Stimulated activated CD4-positive, alpha-beta T cell treated with anti-CD3 and anti-CD28 coated beads, TNF-alpha, amount 100 ng/mL, for 24 hours (primary cell): ENCODE measurements at regions not wholly inside any gene's neighbourhood (a gene's known extent, or its start where the extent isn't known, plus 50 kb on each side); places are given as distances from the start of the nearest gene placed in this dataset.
"Not testable (repeated sequence)": the region's sequence is repeated elsewhere in the genome, so short reads cannot be mapped to it uniquely, and the experiment has no call there.

Experiments
- DNase-seq, 3 experiments: peaks; one replicate each; pipeline ENCODE4 v3.0.0-alpha.2; 2020; ENCODE audit warnings: low read depth in 3 of 3

- DNase-seq: no peak
Observed at GRCh38 chr17:77037943-77038342, 102.8 kb upstream of the SEC14L1 start.

DNA sequence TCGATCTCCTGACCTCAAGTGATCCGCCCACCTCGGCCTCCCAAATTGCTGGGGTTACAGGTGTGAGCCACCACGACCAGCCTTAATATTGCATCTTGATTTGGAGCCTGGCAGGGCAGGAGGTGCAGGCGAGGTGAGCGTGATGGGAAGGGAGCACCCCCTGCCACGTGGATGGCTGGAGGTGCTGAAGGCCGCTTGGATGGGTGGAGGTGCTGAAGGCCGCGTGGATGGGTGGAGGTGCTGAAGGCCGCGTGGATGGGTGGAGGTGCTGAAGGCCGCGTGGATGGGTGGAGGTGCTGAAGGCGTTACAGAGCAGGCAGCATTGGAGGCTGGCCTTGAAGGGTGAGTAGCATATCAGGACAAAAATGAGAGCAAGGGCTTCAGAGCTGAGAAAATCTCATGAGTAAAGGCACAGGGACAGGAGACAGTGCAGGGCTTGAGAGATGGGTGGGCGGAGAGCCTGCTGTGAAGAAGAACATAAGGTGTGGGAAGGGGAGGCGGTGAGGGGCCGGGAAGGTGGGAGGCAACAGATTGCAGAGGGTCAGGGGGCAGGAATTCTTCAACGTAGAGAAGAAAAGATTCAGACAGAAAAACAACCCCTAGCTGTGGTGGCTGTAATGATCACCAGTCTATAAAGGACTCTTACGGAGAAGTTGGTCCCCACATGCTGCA is 101.7 kb upstream of the SEC14L1 start:
- DNase-seq: no peak

DNA sequence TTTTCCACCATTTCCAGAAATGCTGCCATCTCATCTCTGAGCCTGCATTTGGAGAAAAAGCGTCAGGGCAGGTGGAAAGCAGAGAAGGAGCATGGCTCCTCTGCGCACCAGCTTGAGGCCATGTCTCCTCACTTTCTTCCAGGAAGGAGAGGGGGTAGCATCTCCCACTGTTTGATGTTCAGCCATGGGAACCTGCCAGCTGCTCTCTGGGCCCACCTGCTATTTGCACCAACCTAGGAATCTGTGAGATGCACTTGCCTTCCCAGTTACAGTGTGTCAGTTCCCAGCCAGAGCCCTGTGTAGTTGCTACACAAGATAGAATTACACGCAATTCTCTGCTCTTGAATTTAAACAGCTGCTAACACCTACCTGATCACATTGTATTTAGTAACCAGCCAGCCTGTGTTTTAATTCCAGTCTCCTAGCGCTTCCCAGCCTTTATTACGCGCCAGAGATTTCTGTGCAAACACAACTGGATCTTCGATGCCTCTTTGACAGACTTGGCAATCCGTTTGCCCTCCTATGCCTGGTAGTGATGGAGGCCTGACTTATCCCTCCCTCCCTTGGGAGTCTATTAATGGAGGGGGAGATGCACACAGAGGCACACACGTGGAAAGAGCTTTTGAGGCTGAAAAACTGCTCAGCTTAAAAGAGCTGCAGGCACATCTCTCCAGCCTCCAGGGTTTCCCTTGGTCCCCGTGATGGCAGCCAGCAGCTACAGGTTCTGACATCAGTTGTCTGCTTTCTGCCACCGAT is 98.1 kb upstream of the SEC14L1 start:
- DNase-seq: no peak

GRCh38 chr17:77045441-77046041 is 95.2 kb upstream of the SEC14L1 start:
- no peak for DNase-seq

- no peak for DNase-seq
Observed at GRCh38 chr17:77049440-77049839, 91.3 kb upstream of the SEC14L1 start.

DNA sequence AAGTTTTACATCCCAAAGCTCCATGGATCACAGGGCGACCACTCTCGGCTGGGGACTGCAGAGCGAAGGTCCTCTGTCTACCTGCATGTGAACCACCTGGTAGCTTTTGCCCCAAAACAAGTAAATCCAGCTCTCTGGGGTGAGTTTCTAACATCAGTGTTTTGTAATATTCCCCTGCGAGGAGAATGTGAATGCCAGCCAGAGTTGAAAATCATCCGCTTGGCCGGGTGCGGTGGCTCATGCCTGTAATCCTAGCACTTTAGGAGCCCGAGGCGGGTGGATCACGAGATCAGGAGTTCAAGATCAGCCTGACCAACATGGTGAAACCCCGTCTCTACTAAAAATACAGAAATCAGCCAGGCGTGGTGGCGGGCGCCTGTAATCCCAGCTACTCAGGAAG is 89.9 kb upstream of the SEC14L1 start:
- not testable (repeated sequence) for DNase-seq

DNA sequence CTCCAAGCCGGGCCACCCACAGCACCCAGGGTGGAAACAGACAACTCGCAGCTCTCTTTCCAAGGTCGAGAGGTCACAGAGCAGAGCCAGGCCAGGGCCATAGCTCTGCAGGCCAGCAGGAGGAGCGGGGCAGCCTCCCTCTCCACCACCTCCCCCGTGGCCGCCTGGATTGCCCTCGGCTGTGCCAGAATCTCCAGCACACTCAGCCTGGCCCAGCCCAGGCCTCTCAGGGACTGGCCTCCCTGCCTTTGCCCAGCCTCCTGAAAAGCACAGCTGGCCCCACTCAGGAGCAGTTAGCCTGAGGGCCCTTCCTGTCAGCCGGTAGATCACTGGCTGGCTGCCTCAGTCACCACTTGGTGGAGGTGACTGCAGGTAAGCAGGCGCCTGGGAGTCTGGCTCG is 85.8 kb upstream of the SEC14L1 start:
- no peak for DNase-seq

DNA sequence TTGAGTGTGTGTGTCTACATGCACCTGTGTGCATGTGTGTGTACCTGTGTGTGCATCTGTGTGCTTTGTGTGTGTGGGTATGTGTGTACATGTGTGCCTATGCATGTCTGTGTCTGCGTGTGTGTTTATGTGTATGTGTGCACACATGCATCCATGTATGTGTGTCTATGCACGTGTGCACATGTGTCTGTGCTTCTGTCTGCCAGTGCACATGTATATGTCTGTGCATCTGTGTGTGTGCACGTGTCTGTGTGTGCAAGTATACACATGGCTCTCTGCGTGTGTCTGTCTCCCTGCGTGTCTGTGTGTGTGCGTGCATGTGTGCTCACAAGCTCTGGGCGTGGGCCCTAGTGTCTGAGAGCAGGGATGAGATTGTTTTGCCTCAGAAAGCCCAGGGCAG is 85.3 kb upstream of the SEC14L1 start:
- DNase-seq: no peak

DNA sequence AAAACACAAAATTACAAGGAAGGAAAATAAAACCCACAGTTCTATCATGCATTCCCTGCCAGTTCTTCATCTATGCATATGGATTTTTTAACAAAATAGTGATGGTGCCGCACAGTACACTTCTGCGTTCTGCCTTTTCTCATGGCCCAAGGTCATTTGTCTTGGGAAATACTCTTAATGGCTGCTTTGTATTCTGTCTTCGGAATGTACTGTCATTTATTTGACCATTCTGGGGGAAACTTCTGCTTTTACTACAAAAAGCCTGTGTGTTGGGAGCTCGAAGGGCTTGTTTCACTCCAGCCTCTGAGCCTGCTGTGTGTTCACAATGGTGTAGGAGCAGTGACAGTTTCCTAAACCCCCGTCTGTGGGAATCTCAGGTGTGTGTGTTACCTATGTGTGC is 82.8 kb upstream of the SEC14L1 start:
- no peak for DNase-seq

DNA sequence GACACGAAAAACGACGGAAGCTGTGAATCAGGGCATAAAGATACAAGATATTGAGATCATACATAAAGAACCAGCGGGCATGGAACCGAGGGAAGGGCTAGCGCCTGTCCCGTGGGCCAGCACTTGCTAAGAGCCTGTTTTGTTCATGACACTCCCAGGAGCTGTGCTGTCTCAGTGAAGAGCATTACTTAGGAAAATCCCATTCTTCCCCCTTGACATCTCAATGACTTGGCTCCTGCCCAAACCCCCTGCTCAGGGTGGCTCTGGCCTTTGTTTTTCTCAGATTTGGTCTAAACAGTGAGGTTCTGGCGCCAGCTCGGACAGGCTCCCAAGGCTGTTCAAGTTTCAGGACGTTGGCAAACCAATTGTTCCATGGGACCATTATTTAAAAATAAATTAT is 79.1 kb upstream of the SEC14L1 start:
- DNase-seq: no peak

GRCh38 chr17:77064598-77064997 is 76.2 kb upstream of the SEC14L1 start:
- no peak for DNase-seq

DNA sequence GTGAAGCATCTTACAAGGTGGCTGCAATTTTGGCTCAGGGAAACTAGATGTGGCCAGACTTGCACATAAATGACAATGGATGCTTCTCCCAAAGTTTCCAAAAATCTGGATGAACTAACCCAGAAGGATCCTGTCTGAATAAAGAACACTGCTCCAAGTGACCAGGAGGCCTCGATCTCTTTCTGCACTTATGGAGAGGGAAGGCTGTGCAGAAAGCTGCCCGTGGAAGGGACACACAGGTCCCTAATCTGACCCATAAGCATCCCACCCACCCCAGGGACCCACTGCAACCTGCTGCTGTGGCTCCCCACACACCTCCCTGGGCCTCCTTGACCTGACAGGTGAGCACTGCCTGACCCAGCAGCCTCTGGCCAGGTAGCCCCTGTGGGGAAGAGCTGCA is 74.6 kb upstream of the SEC14L1 start:
- DNase-seq: no peak

DNA sequence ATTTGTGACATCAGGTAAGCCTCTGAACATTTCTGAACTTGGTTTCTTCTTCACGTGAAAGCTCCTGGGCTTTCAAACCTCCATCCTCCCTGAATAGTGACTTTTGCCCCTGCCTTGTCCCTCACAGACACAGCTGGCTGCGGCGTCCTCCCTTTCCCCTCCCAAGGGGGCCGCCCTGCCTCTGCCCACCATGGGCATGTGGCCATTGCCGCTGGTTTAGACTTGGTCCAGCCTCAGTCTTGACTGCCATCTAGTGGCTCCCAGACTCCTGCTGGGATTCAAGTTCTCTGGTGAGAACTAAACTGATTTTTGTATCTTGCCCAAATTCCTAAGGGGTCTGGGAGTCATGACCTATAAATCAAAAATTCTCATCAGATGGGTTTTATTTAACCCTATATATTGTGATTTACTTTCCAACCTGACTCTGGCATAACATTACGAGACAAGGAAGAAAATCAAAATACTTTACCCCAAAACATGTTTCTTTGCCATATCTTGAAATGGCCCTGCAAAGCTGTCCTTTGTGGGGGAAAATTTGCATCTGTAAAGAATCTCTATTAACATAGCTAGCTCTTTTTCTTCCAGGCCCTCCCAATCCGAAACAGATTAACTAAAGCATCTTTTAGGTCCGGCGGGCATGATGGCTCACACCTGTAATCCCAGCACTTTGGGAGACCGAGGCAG is 73.9 kb upstream of the SEC14L1 start:
- peak in 1 of 3 experiments; percentile 34 for DNase-seq

DNA sequence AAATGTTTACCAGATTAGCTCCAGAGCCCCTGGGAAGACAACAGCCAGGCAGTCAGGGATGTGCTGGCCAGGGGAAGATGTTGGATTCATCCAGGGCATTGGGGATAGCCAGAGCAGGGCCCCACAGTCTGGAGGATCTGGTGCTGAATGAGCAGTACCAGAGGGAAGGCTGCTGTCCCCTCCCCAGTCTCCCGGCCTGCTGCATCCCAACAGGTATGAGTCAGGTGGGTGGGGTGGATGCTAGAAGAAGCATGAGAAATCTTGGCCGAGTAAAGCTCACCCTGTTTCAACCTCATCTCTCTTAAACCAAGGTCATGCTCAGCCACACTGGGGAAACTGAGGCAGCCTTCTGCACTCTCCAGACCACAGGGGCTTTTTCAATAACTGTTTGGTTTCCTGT is 71.9 kb upstream of the SEC14L1 start:
- no peak for DNase-seq

DNA sequence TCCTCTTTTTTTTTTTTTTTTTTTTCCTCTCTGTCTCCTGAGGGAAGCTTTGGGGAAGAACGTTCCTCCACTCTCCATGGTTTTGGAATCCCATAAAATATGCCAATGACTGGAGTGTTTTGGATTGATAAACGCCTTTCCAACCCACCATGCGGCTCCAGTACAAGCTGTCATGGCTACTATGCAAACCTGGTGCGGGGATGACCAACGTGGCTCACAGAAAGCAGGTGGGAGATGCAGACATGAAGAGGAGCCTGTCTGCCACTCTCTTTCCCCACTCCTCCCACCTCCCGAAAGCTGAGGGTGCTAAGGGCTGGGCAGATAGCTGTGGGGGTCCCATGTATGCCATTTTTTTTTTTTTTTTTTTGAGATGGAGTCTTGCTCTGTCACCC is 69.9 kb upstream of the SEC14L1 start:
- no peak for DNase-seq

DNA sequence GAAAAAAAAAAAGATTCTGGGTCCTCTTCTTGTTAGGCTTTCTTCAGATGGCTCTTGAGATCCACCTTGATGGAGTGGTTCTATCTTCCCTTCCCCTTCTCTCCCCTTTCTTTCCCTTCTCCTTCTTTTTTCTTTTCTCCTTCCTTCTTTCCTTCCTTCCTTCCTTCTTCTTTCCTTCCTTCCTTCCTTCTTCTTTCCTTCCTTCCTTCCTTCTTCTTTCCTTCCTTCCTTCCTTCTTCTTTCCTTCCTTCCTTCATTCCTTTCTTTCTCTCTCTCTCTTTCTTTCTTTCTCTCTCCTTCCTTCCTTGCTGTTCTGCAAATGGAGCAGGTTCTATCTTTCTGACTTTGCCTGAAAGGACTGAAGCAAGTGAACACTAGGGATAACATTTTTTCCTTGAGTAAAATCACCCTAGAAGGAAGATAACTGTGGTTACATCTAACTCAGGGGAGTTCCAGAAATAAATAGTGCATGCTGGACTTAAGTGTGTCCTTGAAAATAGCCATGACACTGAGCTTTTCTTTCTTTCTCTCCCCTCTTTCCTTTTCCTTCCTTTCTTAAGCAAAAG is 68.8 kb upstream of the SEC14L1 start:
- no peak for DNase-seq

- no peak for DNase-seq
Observed at GRCh38 chr17:77072670-77073069, 68.1 kb upstream of the SEC14L1 start.

DNA sequence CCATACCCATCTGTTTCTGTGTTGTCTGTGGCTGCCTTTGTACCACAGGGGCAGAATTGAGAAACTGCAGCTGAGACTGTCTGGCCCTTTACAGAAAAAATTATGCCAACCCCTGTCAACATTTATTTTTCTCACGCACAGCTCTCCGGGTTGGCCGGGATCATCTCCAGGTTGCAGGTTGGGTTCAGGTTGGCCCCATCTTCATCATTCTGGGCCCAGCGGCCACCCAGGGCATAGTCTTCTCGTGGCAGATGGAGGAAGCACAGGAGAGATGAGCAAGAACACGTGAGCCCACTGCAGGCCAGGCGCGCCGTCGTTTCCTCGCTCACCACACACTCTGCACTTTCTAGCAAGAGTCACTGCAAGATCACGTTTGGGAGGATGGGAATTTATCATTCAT is 66.1 kb upstream of the SEC14L1 start:
- DNase-seq: no peak

DNA sequence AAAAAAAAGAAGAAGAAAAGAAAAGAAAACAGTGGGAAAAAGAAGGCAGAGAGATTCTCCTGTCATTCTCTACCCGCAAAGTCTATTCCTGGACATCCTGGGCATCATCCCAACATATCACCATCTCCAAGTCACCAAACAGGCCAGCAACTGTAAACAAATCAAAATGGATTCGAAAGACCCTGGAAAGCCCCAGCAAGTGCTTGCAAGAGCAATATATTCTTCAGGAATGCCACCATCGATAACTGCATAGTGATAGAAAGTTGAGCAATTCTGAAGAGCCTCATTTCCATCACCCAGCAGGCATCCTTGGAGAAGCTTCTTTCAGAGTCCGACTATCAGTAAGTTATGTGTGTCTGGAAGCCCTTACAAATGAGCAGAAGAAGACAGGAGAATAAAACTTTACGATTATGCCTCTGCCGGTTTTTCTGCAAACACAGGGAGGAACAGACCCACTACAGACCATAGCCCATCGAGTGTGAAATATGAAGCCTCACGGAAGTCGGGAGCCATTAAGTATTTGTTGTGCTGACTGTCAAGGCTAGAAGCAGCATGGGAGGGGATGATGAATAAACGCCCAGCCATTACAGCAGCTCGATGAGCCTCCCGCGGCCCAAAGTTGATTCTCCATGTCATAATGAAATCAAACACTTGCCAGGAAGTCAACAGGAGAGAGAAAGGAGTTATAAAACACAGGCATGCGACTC is 64.5 kb upstream of the SEC14L1 start:
- no peak for DNase-seq

DNA sequence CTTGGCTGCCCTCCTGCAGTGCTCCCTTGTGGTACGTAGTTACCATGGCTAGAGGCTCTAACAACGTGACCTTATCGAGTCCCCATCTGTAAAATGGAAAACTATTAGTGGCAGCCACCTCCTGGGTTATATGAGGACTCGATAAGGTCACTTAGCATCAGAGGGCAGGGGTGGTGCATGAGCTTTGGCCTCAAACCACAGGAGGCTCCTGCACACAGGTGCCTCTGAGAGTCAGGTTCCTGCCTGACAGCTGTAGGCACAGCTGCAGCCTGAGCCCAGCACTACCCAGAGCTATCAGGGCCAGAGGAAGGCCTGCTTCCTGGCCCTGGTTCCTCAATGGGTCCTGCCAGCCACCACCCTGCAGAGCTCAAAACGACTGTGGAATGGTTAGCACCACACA is 57.2 kb upstream of the SEC14L1 start:
- DNase-seq: no peak

GRCh38 chr17:77085926-77086432 is 54.8 kb upstream of the SEC14L1 start:
- no peak for DNase-seq
